GM19238 (cell line): ENCODE measurements at regions not wholly inside any gene's neighbourhood (a gene's known extent, or its start where the extent isn't known, plus 50 kb on each side); places are given as distances from the start of the nearest gene placed in this dataset.

Experiments used
- DNase-seq: peaks from one replicate; pipeline ENCODE4 v3.0.0; 2011; ENCODE audit warnings: low spot score; ENCODE audit not compliant: insufficient read length

- no peak for DNase-seq
Observed at GRCh38 chr18:67232991-67233390, 283.5 kb downstream of the DSEL start.

GRCh38 chr18:67232406-67232805 lies 284.1 kb downstream of the DSEL start:
- DNase-seq = no peak

GRCh38 chr18:67222887-67223286 lies 293.6 kb downstream of the DSEL start:
- no peak for DNase-seq

- DNase-seq = no peak
Observed at GRCh38 chr18:67219821-67220220, 296.7 kb downstream of the DSEL start.

- no peak for DNase-seq
Observed at GRCh38 chr18:67218556-67218955, 298.0 kb downstream of the DSEL start.

GRCh38 chr18:67217551-67218166 lies 298.9 kb downstream of the DSEL start:
- no peak for DNase-seq

- DNase-seq = no peak
Observed at GRCh38 chr18:67216846-67217245, 299.7 kb downstream of the DSEL start.

- no peak for DNase-seq
Observed at GRCh38 chr18:67215686-67216085, 300.8 kb downstream of the DSEL start.

GRCh38 chr18:67211646-67212045 lies 304.9 kb downstream of the DSEL start:
- DNase-seq = no peak

- DNase-seq = no peak
Observed at GRCh38 chr18:67200665-67201064, 315.9 kb downstream of the DSEL start.

GRCh38 chr18:67199993-67200617 lies 316.4 kb downstream of the DSEL start:
- DNase-seq = no peak

GRCh38 chr18:67194886-67195285 lies 321.6 kb downstream of the DSEL start:
- no peak for DNase-seq

GRCh38 chr18:67192535-67192934 lies 324.0 kb downstream of the DSEL start:
- DNase-seq = no peak

GRCh38 chr18:67183398-67183797 lies 333.1 kb downstream of the DSEL start:
- DNase-seq = no peak

GRCh38 chr18:67179726-67180125 lies 336.8 kb downstream of the DSEL start:
- DNase-seq = no peak

GRCh38 chr18:67159662-67160061 lies 356.9 kb downstream of the DSEL start:
- DNase-seq = no peak

GRCh38 chr18:67154979-67155378 lies 361.5 kb downstream of the DSEL start:
- no peak for DNase-seq

- DNase-seq = no peak
Observed at GRCh38 chr18:67151366-67151765, 365.2 kb downstream of the DSEL start.

GRCh38 chr18:67145586-67146292 lies 370.8 kb downstream of the DSEL start:
- no peak for DNase-seq

GRCh38 chr18:67144329-67144728 lies 372.2 kb downstream of the DSEL start:
- DNase-seq = no peak

- DNase-seq = no peak
Observed at GRCh38 chr18:67143028-67143427, 373.5 kb downstream of the DSEL start.

GRCh38 chr18:67142604-67143003 lies 373.9 kb downstream of the DSEL start:
- no peak for DNase-seq

GRCh38 chr18:67140495-67140894 lies 376.0 kb downstream of the DSEL start:
- DNase-seq = no peak
